HG02623 (cell line): ENCODE measurements at regions not wholly inside any gene's neighbourhood (a gene's known extent, or its start where the extent isn't known, plus 50 kb on each side); places are given as distances from the start of the nearest gene placed in this dataset.

Experiments used
- ATAC-seq: cut with Tn5 transposase; IDR thresholded peaks from one replicate; pipeline ENCODE4 v1.9.1; 2021; ENCODE audit warnings: moderate library complexity; ENCODE audit not compliant: unreplicated experiment

DNA sequence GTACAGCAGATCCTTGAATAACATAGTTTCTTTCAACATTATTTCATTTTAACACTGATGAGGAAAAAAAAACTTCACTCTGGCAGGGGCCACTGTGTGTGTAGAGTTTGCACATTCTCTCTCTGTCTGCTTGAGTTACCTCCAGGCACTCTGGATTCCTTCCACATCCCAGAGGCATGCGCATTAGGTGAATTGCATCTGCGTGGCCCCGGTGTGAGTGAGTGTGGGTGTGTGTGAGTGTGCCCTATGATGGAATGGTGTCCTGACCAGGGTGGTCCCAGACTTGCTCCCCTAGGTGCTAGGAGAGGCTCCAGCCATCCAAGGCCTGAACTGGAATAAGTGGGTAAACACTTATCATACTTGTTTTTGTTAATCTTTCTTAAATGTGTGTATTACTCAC is 90.6 kb upstream of the LRIG3 start:
- ATAC-seq = no peak

DNA sequence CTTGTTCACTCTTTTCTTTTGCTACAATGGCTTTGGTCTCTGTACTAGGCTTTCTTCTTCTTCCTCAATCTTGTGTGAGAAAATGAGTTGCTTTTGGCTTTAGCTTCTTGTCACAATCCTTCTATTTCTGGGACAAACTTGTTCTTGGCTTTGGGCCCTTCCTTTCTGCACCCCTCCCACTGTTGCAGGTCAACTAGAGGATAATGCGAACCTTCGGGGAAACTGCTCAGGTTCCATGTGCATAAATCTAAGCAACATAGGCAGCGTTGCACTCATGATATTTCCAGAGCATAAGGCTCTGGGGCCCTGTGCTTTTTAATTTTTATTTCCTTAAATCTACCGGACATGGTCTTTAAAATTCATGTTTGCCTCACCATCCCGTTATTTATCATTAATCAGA is 89.8 kb upstream of the LRIG3 start:
- ATAC-seq = no peak

DNA sequence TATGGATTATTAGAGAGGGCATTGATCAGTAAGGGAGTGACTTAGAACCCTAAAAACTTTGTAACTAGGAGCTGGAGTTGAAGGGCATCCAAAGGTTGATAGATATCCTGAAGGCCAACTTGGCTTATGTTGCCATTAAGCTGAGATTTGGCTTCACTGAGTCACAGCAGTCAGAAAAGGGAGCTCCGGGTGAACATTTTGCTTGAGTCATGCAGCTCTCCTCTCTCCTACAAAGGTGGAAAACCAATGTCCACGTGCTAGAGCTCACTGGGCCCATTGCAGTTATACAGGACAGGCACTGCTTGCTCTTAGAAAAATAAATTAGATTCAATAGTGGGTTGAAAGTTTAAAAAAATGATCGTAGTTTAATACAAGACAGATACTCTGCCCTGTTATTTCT is 87.3 kb upstream of the LRIG3 start:
- no peak for ATAC-seq

DNA sequence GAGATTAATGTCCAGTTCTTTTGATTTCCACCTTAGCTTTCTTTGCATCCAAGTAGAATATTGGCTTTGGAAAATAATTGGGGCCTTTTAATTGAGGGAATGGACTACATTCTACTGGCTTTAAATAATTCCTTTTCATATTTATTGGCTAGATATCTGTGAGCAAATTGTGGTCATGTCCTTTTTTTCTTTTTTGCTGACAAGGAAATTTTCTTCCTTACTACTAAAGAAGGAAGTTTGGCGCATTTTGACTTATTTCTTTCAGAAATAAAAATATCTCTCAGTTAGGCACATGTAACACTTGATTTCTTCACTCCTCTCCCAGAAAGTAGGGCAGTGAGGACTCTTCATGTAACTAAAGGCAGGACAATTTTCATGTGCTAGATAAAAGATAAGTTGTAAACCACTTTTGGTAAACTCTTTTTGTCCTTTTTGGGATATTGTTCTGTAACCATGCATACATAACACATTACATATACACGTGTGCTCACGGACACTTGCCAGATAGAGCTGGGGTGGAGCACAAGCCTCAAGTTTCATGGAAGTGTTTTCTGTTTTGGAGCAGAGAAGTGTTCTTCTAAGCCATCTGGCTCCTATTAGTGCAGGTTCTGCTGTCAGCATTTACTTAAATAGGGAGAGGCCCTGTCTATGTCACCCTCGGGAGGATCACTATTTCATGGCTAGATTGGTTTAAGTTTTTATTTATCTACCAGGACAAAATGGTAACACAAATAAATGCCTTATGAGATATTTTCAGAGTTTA is 85.1 kb upstream of the LRIG3 start:
- no peak for ATAC-seq

DNA sequence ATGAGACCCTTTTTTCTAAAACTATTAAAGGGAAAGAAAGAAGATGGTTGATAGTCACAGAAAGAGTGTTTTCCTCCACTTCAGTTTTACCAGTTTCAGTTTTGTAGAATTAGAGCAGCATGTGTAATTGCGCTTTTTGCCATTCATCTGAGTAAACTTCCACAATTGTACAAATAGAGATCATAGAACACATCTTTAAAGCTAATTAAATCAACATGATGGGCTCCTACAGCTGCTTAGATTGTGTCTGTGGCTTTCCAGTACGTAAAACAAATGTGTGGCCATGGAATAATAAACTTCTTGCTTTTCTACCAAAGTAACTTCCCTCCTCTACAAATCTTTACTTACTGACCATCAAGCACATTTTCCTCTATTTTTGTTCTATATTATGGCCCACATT is 84.2 kb upstream of the LRIG3 start:
- ATAC-seq = no peak

DNA sequence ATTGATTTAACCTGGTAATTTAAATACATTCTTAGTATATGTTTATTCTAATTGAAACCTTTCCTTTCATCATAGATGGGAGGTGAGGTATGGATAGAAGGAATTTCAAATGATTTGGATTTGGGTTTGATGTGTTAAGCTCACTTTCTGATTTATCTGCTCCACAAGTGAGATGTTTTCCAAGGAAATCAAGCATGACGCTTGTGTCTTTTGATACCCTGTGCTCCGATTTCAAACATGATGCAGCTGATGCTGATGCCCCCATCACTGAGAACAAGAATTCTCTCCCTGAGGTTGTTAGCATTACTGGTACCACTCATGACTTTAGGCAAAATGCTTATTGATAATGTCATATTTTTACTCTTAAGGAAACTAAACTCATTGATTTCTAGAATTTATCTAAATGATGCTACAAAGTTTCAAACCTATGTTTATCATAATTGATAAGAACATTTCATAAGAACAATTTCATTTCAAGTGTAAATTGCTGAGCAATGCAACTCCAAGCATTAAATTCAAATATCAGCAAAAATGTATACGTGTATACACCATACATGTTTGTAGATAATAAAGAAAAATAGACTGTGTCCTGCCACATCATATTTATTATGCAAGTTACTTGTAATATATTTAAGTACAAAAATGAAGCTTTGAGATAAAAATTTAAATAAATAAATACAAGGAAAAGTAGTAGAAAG is 75.5 kb upstream of the LRIG3 start:
- ATAC-seq = no peak

DNA sequence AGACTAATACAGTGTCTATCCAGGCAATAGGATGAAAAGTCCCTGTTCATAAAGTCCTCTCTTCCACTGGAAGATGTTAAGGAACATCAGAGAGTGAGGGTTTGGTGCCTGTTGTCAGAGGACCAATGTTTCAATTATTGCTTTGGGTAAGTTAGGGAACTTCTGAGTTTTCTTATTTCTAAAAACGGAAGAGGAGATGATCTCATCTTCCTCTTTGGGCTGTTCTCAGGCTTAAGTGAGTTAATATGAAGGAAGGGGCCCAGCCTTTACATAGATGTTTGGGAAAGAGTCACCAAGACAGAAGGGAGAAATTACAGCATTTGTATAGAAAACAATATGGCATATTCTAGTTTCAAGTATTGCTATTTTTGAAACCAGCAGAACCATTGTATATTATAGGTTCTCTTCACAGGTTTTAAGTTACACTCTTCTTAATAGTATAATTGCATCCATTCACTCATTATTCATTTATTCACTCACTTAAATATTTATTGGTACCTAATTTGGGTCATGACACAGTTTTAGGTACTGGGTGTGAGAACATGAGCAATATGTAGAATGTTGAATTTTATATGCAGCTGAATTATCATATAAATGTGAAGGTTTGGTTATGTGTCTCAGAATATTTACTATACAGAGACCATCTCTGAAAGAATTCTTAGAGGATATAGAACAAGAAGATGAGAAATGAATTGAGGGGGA is 68.5 kb upstream of the LRIG3 start:
- ATAC-seq = no peak

DNA sequence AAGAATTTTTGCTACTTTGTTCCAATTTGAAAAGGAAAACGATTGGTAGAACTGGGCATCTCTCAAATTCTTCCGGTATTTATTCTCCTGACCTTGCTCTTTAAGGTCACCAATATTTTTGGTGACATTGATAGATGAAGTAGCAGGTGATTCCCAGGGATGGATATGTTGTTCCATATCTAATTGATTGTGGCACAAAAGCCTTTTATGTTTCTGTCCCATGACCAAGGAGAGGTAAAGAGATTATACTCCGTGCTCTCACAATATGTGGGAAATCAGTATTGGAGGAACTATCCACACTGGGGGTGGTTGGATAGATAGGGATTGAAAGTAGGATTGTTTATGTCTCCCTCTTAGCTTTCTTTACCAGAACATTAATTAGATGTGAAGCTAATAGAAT is 61.7 kb upstream of the LRIG3 start:
- ATAC-seq = no peak

DNA sequence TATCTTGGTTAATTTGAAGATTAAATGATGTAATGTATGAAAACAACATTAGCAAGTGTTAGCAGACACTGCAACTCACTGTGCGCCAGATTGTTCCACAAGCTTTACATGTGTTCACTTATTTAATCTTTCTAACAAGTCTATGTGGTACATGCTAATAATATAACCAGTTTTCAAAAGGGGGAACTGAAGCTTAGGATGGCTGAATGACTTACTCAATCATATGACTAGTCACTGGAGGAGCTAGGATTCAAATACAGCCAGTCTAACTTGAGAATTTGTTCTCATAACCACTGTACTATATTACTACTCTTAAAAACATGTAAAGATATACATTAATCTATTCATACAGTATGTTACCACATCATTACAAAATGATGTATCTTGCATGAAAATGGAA is 60.5 kb upstream of the LRIG3 start:
- ATAC-seq = no peak

DNA sequence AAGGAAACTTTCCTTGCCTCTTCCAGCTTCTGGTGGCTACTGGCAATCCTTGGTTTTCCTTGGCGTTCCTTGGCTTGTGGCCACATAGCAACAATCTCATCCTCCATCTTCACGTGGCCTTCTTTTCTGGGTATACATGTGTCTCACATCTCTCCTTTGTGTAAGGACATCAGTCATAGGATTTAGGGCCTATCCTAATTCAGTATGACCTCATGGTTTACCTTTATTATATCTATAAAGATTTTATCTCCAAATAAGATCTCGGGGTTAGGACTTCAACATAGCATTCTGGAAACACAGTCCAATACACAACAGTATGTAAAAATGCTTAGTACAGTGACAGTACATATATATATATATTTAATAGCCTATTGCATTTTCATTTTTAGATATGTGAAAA is 58.4 kb upstream of the LRIG3 start:
- no peak for ATAC-seq

DNA sequence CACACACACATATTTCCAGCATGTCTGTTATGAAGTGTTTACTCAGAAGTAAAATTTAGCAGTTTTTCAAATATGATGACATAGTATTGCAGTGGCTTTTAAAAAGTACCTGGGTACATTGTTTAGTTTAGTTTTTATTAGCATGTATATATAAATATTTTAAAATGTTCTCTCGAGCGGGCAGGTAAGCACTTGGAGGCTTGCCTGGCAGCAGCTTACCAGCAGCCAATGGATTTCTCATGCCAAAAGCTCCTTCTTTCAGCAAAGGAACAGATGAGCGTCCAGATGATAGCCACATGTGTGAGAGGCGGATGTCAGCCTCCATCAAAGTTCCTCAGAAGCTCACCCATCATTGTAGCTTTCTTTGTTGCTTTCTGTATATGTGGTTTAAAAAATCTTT is 57.2 kb upstream of the LRIG3 start:
- ATAC-seq = no peak

DNA sequence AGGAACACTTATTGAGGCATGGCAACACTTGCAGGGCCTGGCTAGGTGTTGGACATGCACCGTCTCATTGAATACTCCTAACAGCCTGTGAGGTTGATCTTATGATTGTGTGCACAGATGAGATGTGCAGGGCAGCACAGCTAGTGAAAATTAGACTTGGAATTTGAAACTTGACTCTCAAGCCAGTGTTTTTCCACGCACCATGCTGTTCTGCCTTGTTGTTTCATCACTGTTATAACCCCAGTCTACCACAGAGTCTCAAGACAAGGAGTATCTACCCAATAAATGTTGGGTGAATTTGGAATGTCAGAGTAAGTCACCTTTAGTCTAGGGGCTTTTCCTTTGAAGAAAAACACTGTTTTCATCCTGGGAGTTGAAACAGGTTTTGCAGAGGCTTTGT is 55.8 kb upstream of the LRIG3 start:
- ATAC-seq = no peak
